ENCODE measurements at regions not wholly inside any gene's neighbourhood (a gene's known extent, or its start where the extent isn't known, plus 50 kb on each side); places are given as distances from the start of the nearest gene placed in this dataset.

DNA sequence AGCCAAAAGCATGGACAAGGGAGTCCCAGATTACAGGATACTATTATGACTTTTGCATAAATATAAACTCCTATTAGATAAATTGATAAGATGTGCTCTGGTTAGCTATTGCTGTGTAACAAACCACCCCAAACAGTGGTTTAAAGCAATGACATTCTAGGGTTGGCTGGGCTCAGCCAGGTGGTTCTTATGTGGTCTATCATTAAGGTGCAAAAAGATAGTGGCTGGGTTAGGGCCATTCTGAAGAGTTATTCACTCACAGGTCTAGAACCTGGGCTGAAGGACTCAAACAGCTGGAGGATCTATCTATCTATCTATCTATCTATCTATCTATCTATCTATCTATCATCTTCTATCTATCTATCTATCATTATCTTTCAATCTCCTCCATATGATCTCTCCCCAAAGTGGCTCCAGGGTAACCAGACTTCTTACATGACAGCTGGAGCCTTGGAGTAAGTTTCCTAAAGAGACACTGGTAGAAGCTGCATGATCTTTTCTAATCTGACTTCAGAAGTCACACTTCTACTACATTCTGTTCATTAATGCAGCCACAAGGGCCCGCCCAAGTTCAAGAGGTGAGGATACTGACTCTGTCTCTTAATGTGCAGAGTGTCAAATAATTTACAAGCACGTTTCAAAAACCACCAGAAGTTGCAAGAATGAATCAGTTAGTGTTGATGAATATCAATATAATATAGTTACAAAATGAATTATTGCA is 74.9 kb upstream of the XCR1 start:
- H3K27ac ChIP-seq, result peak overlapping the region in 1 of 4 donors; percentile 61
- intact Hi-C loops (cut with DNase I), result no loop called here
- DNase-seq, result no peak
- no peak for TF ChIP-seq POLR2A (IDR thresholded peaks at IDR 0.05)
- peak in 1 of 6 experiments; percentile 22 for TF ChIP-seq CTCF (IDR thresholded peaks at IDR 0.05)
- no peaks in the 10 kb centered on the region for H3K36me3 ChIP-seq
- H3K9me3 ChIP-seq, result no peaks in the 10 kb centered on the region
- 50 to 62% methylated on average over 2 of the region's 2 CpGs for WGBS, 2 donors
- H3K4me3 ChIP-seq, result no peak overlapping the region
- H3K27me3 ChIP-seq, result peaks cover 0 to 1% (median 0%) of the 10 kb centered on the region in 4 donors
- peaks cover 7 to 30% (median 14%) of the 10 kb centered on the region in 3 donors for H3K4me1 ChIP-seq

- H3K27me3 ChIP-seq, result no peaks in the 10 kb centered on the region
- H3K27ac ChIP-seq, result peak overlapping the region in 2 of 4 donors; percentile 13 to 61
- TF ChIP-seq CTCF (IDR thresholded peaks at IDR 0.05), result no peak
- no peak for TF ChIP-seq POLR2A (IDR thresholded peaks at IDR 0.05)
- H3K4me1 ChIP-seq, result peaks cover 7 to 35% (median 16%) of the 10 kb centered on the region in 3 donors
- no peaks in the 10 kb centered on the region for H3K36me3 ChIP-seq
- no peak for DNase-seq
- H3K4me3 ChIP-seq, result no peak overlapping the region
- WGBS, 2 donors, result 61 to 69% methylated on average over 2 of the region's 2 CpGs
- intact Hi-C loops (cut with DNase I), result no loop called here
- no peaks in the 10 kb centered on the region for H3K9me3 ChIP-seq
Measured at GRCh38 chr3:46100812-46101211, 73.5 kb upstream of the XCR1 start.

- Histone ChIP-seq H3K9me3 (no peaks in the 10 kb centered on the region), H3K27ac (peak overlapping the region; percentile 68 to 88 (median 76)), H3K27me3 (no peaks in the 10 kb centered on the region), H3K4me1 (peaks cover 7 to 22% (median 16%) of the 10 kb centered on the region in 3 donors), H3K4me3 (no peak overlapping the region), H3K36me3 (no peaks in the 10 kb centered on the region)
- 33 to 76% methylated on average over 2 of the region's 2 CpGs for WGBS, 2 donors
- DNase-seq, result no peak
- no peak for TF ChIP-seq CTCF (IDR thresholded peaks at IDR 0.05)
- TF ChIP-seq POLR2A (IDR thresholded peaks at IDR 0.05), result peak in 1 of 4 donors; percentile 25
- intact Hi-C loops (cut with DNase I), result no loop called here
Measured at GRCh38 chr3:46098319-46098761, 71.1 kb upstream of the XCR1 start.

DNA sequence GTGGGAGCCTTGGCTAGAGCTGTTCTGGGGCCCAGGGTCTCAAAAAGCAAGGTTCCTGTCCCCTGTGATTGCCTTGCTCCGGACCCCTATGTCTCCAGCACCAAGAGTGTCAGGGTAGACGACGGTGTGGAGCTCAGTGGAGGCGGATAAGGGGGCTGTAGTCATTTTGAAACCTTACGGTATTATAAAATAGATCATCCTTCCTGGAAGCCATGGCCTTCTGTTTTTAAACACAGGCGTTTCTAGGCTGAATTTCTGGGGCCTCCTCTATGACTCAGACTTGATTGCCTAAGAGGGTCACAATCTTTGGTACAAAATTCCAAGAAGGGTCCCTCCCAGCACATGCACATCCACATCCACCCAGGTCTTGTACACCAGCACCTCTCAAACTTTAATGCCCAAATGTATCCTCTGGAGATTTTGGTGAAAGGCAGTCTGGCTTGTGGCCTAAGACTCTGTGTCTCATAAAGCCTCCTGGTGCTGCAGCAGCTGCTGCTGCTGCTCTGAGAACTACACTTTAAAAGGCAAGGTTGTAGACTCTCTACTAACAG is 70.5 kb upstream of the XCR1 start:
- Histone ChIP-seq H3K27me3 (no peaks in the 10 kb centered on the region), H3K27ac (peak overlapping the region; percentile 68 to 88 (median 76)), H3K4me1 (peaks cover 7 to 22% (median 16%) of the 10 kb centered on the region in 3 donors), H3K9me3 (no peaks in the 10 kb centered on the region), H3K36me3 (no peaks in the 10 kb centered on the region), H3K4me3 (no peak overlapping the region)
- intact Hi-C loops (cut with DNase I), result no loop called here
- DNase-seq, result no peak
- no peak for TF ChIP-seq CTCF (IDR thresholded peaks at IDR 0.05)
- 48 to 58% methylated on average over 5 to 6 of the region's 6 CpGs for WGBS, 2 donors

- 73 to 84% methylated on average over 5 of the region's 5 CpGs for WGBS, 2 donors
- Histone ChIP-seq H3K4me1 (peaks cover 7 to 22% (median 16%) of the 10 kb centered on the region in 3 donors), H3K36me3 (no peaks in the 10 kb centered on the region), H3K27ac (peak overlapping the region in 2 of 4 donors; percentile 68 to 88), H3K9me3 (no peaks in the 10 kb centered on the region), H3K4me3 (no peak overlapping the region), H3K27me3 (peaks cover 0 to under 1% (median 0%) of the 10 kb centered on the region in 4 donors)
- DNase-seq, result no peak
- TF ChIP-seq POLR2A (IDR thresholded peaks at IDR 0.05), result no peak
- no peak for TF ChIP-seq CTCF (IDR thresholded peaks at IDR 0.05)
- intact Hi-C loops (cut with DNase I), result no loop called here
Measured at GRCh38 chr3:46096781-46097180, 69.5 kb upstream of the XCR1 start.

Measured in esophagus squamous epithelium (tissue), 5 donors.